T-helper 17 cell (primary cell): ENCODE measurements at regions not wholly inside any gene's neighbourhood (a gene's known extent, or its start where the extent isn't known, plus 50 kb on each side); places are given as distances from the start of the nearest gene placed in this dataset.

Experiments
- ATAC-seq: fragments of 150-1000 bp; cut with Tn5 transposase; 2 replicates; pipeline ENCODE4 v1.10.0; 2021; ENCODE audit warnings: mild to moderate bottlenecking, moderate library complexity
- DNase-seq, 3 donors: peaks; one replicate each; pipeline versions ENCODE4 v3.0.0 to v3.0.0-alpha.2; 2020 to 2021
- H3K9me3 ChIP-seq: one replicate; pipeline ENCODE4 v1.7.0; 2013; ENCODE audit warnings: low read length, mild to moderate bottlenecking; ENCODE audit not compliant: control insufficient read depth, poor library complexity, severe bottlenecking
- H3K27ac Mint-ChIP-seq: one replicate; pipeline ENCODE4 v1.8.0; 2022; ENCODE audit warnings: mild to moderate bottlenecking, moderate library complexity, mixed read lengths
- H3K27me3 Mint-ChIP-seq: one replicate; pipeline ENCODE4 v1.8.0; 2022; ENCODE audit warnings: mixed read lengths
- H3K36me3 Mint-ChIP-seq: one replicate; pipeline ENCODE4 v1.8.0; 2022; ENCODE audit warnings: low read depth, mixed read lengths
- H3K4me1 Mint-ChIP-seq: one replicate; pipeline ENCODE4 v1.8.0; 2022; ENCODE audit warnings: mild to moderate bottlenecking, mixed read lengths
- H3K4me3 Mint-ChIP-seq: one replicate; pipeline ENCODE4 v1.8.0; 2022; ENCODE audit warnings: mild to moderate bottlenecking, moderate library complexity, mixed read lengths

- H3K4me3 Mint-ChIP-seq = no peak overlapping the region
Measured at GRCh38 chr13:104594806-104595205, 1528.6 kb upstream of the SLC10A2 start.

GRCh38 chr13:104593693-104594092 is 1527.5 kb upstream of the SLC10A2 start:
- H3K9me3 ChIP-seq = peaks cover 2% of the 10 kb centered on the region
- no peak for ATAC-seq

More at GRCh38 chr13:104594806-104595205, 1528.6 kb upstream of the SLC10A2 start:
- peaks cover 2% of the 10 kb centered on the region for H3K9me3 ChIP-seq
- no peaks in the 10 kb centered on the region for H3K27me3 Mint-ChIP-seq
- H3K4me1 Mint-ChIP-seq = no peaks in the 10 kb centered on the region
- no peak for DNase-seq
- no peaks in the 10 kb centered on the region for H3K36me3 Mint-ChIP-seq
- ATAC-seq = no peak
- H3K27ac Mint-ChIP-seq = no peak overlapping the region

GRCh38 chr13:104593251-104593576 is 1527.0 kb upstream of the SLC10A2 start:
- H3K9me3 ChIP-seq = peaks cover 2% of the 10 kb centered on the region
- Mint-ChIP-seq H3K27me3 (no peaks in the 10 kb centered on the region), H3K36me3 (no peaks in the 10 kb centered on the region), H3K4me1 (no peaks in the 10 kb centered on the region), H3K27ac (no peak overlapping the region), H3K4me3 (no peak overlapping the region)
- no peak for DNase-seq
- ATAC-seq = no peak

More at GRCh38 chr13:104593693-104594092, 1527.5 kb upstream of the SLC10A2 start:
- H3K27ac Mint-ChIP-seq = no peak overlapping the region
- H3K4me1 Mint-ChIP-seq = no peaks in the 10 kb centered on the region
- no peaks in the 10 kb centered on the region for H3K36me3 Mint-ChIP-seq
- no peak overlapping the region for H3K4me3 Mint-ChIP-seq
- DNase-seq = no peak
- no peaks in the 10 kb centered on the region for H3K27me3 Mint-ChIP-seq

GRCh38 chr13:104592545-104593250 is 1526.5 kb upstream of the SLC10A2 start:
- no peak overlapping the region for H3K27ac Mint-ChIP-seq
- no peak for DNase-seq
- no peak for ATAC-seq
- no peaks in the 10 kb centered on the region for H3K36me3 Mint-ChIP-seq
- no peak overlapping the region for H3K4me3 Mint-ChIP-seq
- H3K27me3 Mint-ChIP-seq = no peaks in the 10 kb centered on the region
- no peaks in the 10 kb centered on the region for H3K4me1 Mint-ChIP-seq
- peaks cover 2% of the 10 kb centered on the region for H3K9me3 ChIP-seq

- no peaks in the 10 kb centered on the region for H3K36me3 Mint-ChIP-seq
- ATAC-seq = no peak
Measured at GRCh38 chr13:104592127-104592526, 1525.9 kb upstream of the SLC10A2 start.

GRCh38 chr13:104586051-104586746 is 1520.0 kb upstream of the SLC10A2 start:
- no peak overlapping the region for H3K4me3 Mint-ChIP-seq
- ATAC-seq = no peak

More at GRCh38 chr13:104592127-104592526, 1525.9 kb upstream of the SLC10A2 start:
- Mint-ChIP-seq H3K4me1 (no peaks in the 10 kb centered on the region), H3K27ac (no peak overlapping the region), H3K27me3 (no peaks in the 10 kb centered on the region), H3K4me3 (no peak overlapping the region)
- no peak for DNase-seq
- H3K9me3 ChIP-seq = peaks cover 2% of the 10 kb centered on the region

GRCh38 chr13:104584481-104584880 is 1518.3 kb upstream of the SLC10A2 start:
- Mint-ChIP-seq H3K36me3 (no peaks in the 10 kb centered on the region), H3K4me1 (no peaks in the 10 kb centered on the region), H3K27me3 (no peaks in the 10 kb centered on the region), H3K4me3 (no peak overlapping the region), H3K27ac (no peak overlapping the region)
- no peak for DNase-seq
- ATAC-seq = no peak
- H3K9me3 ChIP-seq = no peaks in the 10 kb centered on the region

More at GRCh38 chr13:104586051-104586746, 1520.0 kb upstream of the SLC10A2 start:
- Mint-ChIP-seq H3K27ac (no peak overlapping the region), H3K27me3 (no peaks in the 10 kb centered on the region), H3K36me3 (no peaks in the 10 kb centered on the region), H3K4me1 (no peaks in the 10 kb centered on the region)
- no peak for DNase-seq
- no peaks in the 10 kb centered on the region for H3K9me3 ChIP-seq

GRCh38 chr13:104580931-104581330 is 1514.7 kb upstream of the SLC10A2 start:
- no peak for DNase-seq
- H3K4me1 Mint-ChIP-seq = no peaks in the 10 kb centered on the region
- no peaks in the 10 kb centered on the region for H3K9me3 ChIP-seq
- H3K27ac Mint-ChIP-seq = no peak overlapping the region
- H3K4me3 Mint-ChIP-seq = no peak overlapping the region
- no peaks in the 10 kb centered on the region for H3K27me3 Mint-ChIP-seq
- ATAC-seq = no peak
- no peaks in the 10 kb centered on the region for H3K36me3 Mint-ChIP-seq

GRCh38 chr13:104577071-104577815 is 1511.0 kb upstream of the SLC10A2 start:
- no peak for DNase-seq
- H3K4me1 Mint-ChIP-seq = no peaks in the 10 kb centered on the region
- H3K4me3 Mint-ChIP-seq = no peak overlapping the region
- no peaks in the 10 kb centered on the region for H3K36me3 Mint-ChIP-seq
- H3K9me3 ChIP-seq = no peaks in the 10 kb centered on the region
- H3K27ac Mint-ChIP-seq = no peak overlapping the region
- no peak for ATAC-seq
- H3K27me3 Mint-ChIP-seq = no peaks in the 10 kb centered on the region

- no peak overlapping the region for H3K27ac Mint-ChIP-seq
- no peak for DNase-seq
- ATAC-seq = no peak
- H3K27me3 Mint-ChIP-seq = no peaks in the 10 kb centered on the region
- no peaks in the 10 kb centered on the region for H3K9me3 ChIP-seq
- H3K36me3 Mint-ChIP-seq = no peaks in the 10 kb centered on the region
- no peak overlapping the region for H3K4me3 Mint-ChIP-seq
- H3K4me1 Mint-ChIP-seq = no peaks in the 10 kb centered on the region
Measured at GRCh38 chr13:104571893-104572229, 1505.6 kb upstream of the SLC10A2 start.

- H3K9me3 ChIP-seq = no peaks in the 10 kb centered on the region
- H3K4me3 Mint-ChIP-seq = no peak overlapping the region
- DNase-seq = no peak
- ATAC-seq = no peak
- H3K27me3 Mint-ChIP-seq = no peaks in the 10 kb centered on the region
- H3K27ac Mint-ChIP-seq = no peak overlapping the region
- no peaks in the 10 kb centered on the region for H3K4me1 Mint-ChIP-seq
- no peaks in the 10 kb centered on the region for H3K36me3 Mint-ChIP-seq
Measured at GRCh38 chr13:104571161-104571892, 1505.1 kb upstream of the SLC10A2 start.

- no peaks in the 10 kb centered on the region for H3K4me1 Mint-ChIP-seq
- no peak overlapping the region for H3K4me3 Mint-ChIP-seq
- ATAC-seq (no peak), DNase-seq (no peak)
- H3K27ac Mint-ChIP-seq = no peak overlapping the region
- no peaks in the 10 kb centered on the region for H3K27me3 Mint-ChIP-seq
- no peaks in the 10 kb centered on the region for H3K36me3 Mint-ChIP-seq
- no peaks in the 10 kb centered on the region for H3K9me3 ChIP-seq
Measured at GRCh38 chr13:104567114-104567513, 1500.9 kb upstream of the SLC10A2 start.

GRCh38 chr13:104565888-104566287 is 1499.7 kb upstream of the SLC10A2 start:
- DNase-seq = no peak
- no peaks in the 10 kb centered on the region for H3K9me3 ChIP-seq
- Mint-ChIP-seq H3K36me3 (no peaks in the 10 kb centered on the region), H3K4me3 (no peak overlapping the region), H3K27me3 (no peaks in the 10 kb centered on the region), H3K27ac (no peak overlapping the region), H3K4me1 (no peaks in the 10 kb centered on the region)
- no peak for ATAC-seq
